ENCODE measurements at regions not wholly inside any gene's neighbourhood (a gene's known extent, or its start where the extent isn't known, plus 50 kb on each side); places are given as distances from the start of the nearest gene placed in this dataset.

GRCh38 chr1:87612956-87613355 is 284.3 kb downstream of the LMO4 start:
- TF ChIP-seq CTCF (IDR thresholded peaks at IDR 0.05): no peak
- DNase-seq (ENCODE audit: low spot score): no peak
- Mint-ChIP-seq H3K4me3 (ENCODE audit: unreplicated experiment) (no peak overlapping the region), H3K36me3 (ENCODE audit: low read depth) (no peaks in the 10 kb centered on the region), H3K27me3 (ENCODE audit: low read depth) (no peaks in the 10 kb centered on the region), H3K27ac (ENCODE audit: unreplicated experiment) (no peak overlapping the region), H3K9me3 (ENCODE audit: low read depth) (no peaks in the 10 kb centered on the region), H3K4me1 (ENCODE audit: low read depth) (peaks cover 3% of the 10 kb centered on the region)

DNA sequence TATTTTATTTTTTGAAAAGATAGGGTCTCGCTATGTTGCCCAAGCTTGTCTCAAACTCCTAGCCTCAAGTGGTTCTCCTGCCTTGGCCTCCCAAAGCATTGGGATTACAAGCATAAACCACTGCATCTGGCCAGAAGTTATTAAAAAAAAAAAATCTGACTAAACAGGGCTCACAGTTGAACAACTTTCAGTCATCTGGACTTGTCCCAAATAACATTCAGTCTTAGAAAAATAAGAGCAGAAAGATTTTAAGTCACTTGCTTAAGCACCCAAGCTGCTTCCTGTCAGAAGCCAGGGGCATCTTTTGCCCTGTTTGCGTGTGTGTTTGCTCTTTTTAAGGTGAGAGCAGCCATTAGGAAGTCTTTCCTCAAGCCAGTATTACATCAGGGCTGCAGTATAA is 286.8 kb downstream of the LMO4 start:
- Mint-ChIP-seq H3K27me3 (ENCODE audit: low read depth) (no peaks in the 10 kb centered on the region), H3K4me3 (ENCODE audit: unreplicated experiment) (no peak overlapping the region), H3K4me1 (ENCODE audit: low read depth) (peaks cover 3% of the 10 kb centered on the region), H3K9me3 (ENCODE audit: low read depth) (peaks cover 11% of the 10 kb centered on the region), H3K27ac (ENCODE audit: unreplicated experiment) (no peak overlapping the region), H3K36me3 (ENCODE audit: low read depth) (no peaks in the 10 kb centered on the region)
- no peak for TF ChIP-seq CTCF (IDR thresholded peaks at IDR 0.05)
- no peak for DNase-seq (ENCODE audit: low spot score)

DNA sequence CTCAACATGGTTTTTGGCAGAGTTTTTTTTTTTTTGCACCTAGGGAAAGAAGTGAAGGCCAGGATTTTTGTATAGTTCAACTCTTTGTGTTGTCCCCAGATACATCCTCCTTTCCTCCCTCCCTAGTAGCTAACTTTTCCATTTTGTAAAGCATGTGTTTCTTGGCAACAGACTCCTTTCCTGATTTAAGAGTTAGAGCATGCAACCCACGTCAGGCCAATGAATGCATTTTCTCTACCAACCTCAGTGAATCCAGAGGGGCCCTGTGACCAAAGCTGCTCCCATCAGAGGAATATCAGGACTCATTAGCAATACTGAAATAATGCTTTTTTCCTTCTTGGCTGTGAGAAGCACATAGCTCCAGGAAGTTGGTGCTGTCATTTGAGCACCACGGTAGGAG is 287.2 kb downstream of the LMO4 start:
- Mint-ChIP-seq H3K27me3 (ENCODE audit: low read depth) (no peaks in the 10 kb centered on the region), H3K9me3 (ENCODE audit: low read depth) (peaks cover 11% of the 10 kb centered on the region), H3K4me1 (ENCODE audit: low read depth) (peaks cover 3% of the 10 kb centered on the region), H3K4me3 (ENCODE audit: unreplicated experiment) (no peak overlapping the region), H3K27ac (ENCODE audit: unreplicated experiment) (no peak overlapping the region), H3K36me3 (ENCODE audit: low read depth) (no peaks in the 10 kb centered on the region)
- DNase-seq (ENCODE audit: low spot score): no peak
- no peak for TF ChIP-seq CTCF (IDR thresholded peaks at IDR 0.05)

DNA sequence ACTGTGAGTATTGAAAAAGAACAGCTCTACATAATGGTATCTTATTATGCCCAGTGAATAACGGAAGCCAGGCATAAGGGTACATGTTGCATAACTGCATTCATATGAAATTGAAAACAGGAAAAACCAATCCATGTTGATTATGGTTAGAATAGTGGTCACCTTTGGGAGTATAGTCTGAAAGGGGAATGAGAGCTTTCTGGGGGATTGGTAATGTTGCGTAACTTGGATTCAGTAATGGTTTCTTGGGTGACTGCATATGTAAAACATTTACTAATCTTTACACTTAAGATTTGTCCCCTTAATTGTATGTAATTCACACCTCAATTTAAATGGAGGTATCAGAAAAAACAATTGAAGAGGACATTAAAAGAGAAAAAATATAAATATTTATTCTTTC is 292.1 kb downstream of the LMO4 start:
- Mint-ChIP-seq H3K27me3 (ENCODE audit: low read depth) (no peaks in the 10 kb centered on the region), H3K27ac (ENCODE audit: unreplicated experiment) (no peak overlapping the region), H3K9me3 (ENCODE audit: low read depth) (peaks cover 11% of the 10 kb centered on the region), H3K4me1 (ENCODE audit: low read depth) (peaks cover 2% of the 10 kb centered on the region), H3K36me3 (ENCODE audit: low read depth) (no peaks in the 10 kb centered on the region), H3K4me3 (ENCODE audit: unreplicated experiment) (no peak overlapping the region)
- no peak for DNase-seq (ENCODE audit: low spot score)
- TF ChIP-seq CTCF (IDR thresholded peaks at IDR 0.05): no peak

- no peak for DNase-seq (ENCODE audit: low spot score)
- no peaks in the 10 kb centered on the region for H3K4me1 Mint-ChIP-seq (ENCODE audit: low read depth)
- peaks cover 3% of the 10 kb centered on the region for H3K9me3 Mint-ChIP-seq (ENCODE audit: low read depth)
- H3K27me3 Mint-ChIP-seq (ENCODE audit: low read depth): no peaks in the 10 kb centered on the region
- no peaks in the 10 kb centered on the region for H3K36me3 Mint-ChIP-seq (ENCODE audit: low read depth)
- no peak overlapping the region for H3K27ac Mint-ChIP-seq (ENCODE audit: unreplicated experiment)
- no peak overlapping the region for H3K4me3 Mint-ChIP-seq (ENCODE audit: unreplicated experiment)
- TF ChIP-seq CTCF (IDR thresholded peaks at IDR 0.05): no peak
Measured at GRCh38 chr1:87629673-87630072, 301.0 kb downstream of the LMO4 start.
